Neural progenitor cell (in vitro differentiated cells): ENCODE measurements at regions not wholly inside any gene's neighbourhood (a gene's known extent, or its start where the extent isn't known, plus 50 kb on each side); places are given as distances from the start of the nearest gene placed in this dataset.
"Not testable (repeated sequence)": the region's sequence is repeated elsewhere in the genome, so short reads cannot be mapped to it uniquely, and the experiment has no call there.

Source experiments
- EZH2 ChIP-seq: fragments of 200-600 bp; sonication (generic); IDR thresholded peaks from 2 replicates; pipeline ENCODE4 v1.6.1; 2017; ENCODE audit warnings: antibody characterized with exemption, mild to moderate bottlenecking, moderate library complexity
- EZH2phosphoT487 ChIP-seq: fragments of 200-600 bp; sonication (generic); IDR thresholded peaks from 2 replicates; pipeline ENCODE4 v1.6.1; 2017; ENCODE audit warnings: antibody characterized with exemption
- TF ChIP-seq, protein P1 (sequence below): fragments of 200-600 bp; sonication (generic); IDR thresholded peaks from 2 replicates; pipeline ENCODE4 v1.5.1; 2017; ENCODE audit warnings: antibody characterized with exemption, mild to moderate bottlenecking

DNA sequence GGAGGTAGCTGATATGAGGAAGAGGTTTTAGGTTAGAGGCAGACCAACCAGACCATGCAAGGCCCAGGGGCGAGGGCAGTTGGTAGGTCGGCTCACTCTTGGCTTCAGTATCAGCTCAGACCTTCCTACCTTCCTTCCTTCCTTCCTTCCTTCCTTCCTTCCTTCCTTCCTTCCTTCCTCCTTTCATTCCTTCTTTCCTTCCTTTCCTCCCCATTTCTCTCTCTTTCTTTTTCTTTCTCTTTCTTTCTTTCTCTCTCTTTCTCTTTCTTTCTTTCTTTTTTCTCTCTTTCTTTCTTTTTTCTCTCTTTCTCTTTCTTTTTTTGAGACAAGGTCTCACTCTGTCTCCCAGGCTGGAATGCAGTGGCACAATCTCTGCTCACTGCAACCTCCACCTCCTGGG is 89.1 kb downstream of the MAB21L3 start:
- TF ChIP-seq EZH2, EZH2phosphoT487: not testable (repeated sequence)
- TF ChIP-seq, protein P1, sequence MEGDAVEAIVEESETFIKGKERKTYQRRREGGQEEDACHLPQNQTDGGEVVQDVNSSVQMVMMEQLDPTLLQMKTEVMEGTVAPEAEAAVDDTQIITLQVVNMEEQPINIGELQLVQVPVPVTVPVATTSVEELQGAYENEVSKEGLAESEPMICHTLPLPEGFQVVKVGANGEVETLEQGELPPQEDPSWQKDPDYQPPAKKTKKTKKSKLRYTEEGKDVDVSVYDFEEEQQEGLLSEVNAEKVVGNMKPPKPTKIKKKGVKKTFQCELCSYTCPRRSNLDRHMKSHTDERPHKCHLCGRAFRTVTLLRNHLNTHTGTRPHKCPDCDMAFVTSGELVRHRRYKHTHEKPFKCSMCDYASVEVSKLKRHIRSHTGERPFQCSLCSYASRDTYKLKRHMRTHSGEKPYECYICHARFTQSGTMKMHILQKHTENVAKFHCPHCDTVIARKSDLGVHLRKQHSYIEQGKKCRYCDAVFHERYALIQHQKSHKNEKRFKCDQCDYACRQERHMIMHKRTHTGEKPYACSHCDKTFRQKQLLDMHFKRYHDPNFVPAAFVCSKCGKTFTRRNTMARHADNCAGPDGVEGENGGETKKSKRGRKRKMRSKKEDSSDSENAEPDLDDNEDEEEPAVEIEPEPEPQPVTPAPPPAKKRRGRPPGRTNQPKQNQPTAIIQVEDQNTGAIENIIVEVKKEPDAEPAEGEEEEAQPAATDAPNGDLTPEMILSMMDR = not testable (repeated sequence)
